ENCODE measurements at regions not wholly inside any gene's neighbourhood (a gene's known extent, or its start where the extent isn't known, plus 50 kb on each side); places are given as distances from the start of the nearest gene placed in this dataset.

DNA sequence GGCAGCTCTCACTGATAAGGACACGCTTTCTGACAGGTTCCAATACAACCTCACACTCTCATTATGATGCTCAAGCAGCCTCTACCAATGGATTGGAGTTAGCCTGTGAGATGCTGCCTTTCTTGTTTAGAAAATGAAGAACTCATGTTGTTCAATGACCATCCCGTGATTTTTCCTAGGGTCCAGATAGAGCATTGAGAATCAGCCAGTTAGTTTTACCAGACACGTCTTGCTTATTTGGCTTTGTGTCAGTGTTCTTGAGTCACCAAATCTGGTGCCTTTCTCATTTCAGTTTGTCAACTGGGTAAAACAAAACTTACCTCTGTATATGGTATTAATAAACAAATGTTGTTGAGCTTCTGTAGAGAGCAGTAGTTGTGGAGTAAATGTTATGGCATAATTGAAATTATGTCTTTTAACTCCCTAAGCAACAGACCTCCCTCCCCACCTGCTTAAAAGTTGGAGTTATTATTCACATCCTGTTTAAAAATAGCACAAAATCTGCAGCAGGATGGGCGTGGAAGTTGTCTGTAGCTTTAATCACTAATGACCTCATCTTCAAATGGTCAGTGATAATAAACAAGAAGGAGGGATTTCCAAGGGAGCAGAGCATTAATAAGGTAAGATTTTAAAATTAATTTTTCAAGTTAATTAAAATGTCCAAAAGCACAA, 167.3 kb downstream of the HRH4 start:
- no peak for DNase-seq

DNA sequence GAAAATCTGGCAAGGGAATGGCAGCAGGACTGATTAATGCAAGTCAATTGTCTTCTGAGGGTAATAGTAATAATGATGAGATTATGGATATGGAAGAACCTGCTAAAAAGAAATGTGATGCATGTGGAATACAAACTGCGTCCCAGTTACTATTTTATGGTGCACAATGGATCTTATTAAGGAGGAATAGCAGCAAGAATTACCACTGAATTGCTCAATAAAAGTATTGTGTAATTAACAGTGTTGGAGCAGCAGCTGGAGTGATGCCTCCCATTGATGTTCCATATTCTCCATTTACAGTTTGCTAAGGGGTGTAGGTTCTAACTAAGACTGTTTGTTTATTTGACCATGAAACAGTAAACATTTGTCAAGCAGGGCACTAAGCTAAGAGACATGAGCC, 167.9 kb downstream of the HRH4 start:
- DNase-seq: no peak

DNA sequence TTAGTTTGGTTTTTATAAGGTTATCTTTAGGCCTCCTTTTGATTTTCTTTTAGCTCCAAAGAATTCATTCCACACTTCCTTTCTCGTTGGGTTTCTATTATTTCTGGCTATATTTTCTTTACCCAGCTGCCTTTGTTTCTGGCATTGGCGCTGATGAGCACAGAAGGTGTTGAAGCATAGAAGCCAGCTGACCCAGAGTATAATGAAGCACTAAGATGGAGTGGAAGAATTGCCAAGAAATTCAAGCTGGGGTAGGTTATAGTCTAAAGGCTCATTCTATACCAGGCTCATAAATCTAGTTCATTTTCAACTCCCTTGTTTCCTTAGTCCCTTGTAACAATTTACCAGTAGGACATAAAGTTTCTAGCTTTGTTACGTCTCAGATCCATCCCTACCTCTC, 169.5 kb downstream of the HRH4 start:
- no peak for DNase-seq

DNA sequence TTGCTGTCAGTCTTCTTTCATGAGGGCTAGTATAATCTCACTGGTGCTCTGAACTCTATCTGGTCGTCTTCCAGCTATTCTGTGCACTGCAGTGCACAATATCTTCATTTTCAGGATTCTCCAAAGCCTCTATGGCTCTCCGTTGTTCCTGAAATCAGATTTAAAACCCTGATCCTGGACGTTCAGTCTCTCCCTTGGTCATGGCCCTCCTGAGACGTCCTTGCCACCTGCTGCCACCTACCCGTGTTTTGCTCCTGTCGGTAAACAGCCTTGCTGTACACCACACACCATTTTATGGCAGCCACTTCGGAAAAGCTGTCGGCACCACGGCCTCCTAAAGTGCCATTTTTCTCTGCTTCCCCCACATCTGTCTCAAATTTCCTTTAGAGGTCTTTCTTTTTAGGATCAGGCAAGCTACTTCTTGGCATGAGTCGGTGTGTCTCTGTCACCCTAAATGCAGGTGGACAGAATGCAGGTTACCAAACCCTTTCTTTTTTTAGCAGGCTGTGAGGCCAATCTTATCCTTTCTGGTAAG, 170.0 kb downstream of the HRH4 start:
- DNase-seq: no peak

DNA sequence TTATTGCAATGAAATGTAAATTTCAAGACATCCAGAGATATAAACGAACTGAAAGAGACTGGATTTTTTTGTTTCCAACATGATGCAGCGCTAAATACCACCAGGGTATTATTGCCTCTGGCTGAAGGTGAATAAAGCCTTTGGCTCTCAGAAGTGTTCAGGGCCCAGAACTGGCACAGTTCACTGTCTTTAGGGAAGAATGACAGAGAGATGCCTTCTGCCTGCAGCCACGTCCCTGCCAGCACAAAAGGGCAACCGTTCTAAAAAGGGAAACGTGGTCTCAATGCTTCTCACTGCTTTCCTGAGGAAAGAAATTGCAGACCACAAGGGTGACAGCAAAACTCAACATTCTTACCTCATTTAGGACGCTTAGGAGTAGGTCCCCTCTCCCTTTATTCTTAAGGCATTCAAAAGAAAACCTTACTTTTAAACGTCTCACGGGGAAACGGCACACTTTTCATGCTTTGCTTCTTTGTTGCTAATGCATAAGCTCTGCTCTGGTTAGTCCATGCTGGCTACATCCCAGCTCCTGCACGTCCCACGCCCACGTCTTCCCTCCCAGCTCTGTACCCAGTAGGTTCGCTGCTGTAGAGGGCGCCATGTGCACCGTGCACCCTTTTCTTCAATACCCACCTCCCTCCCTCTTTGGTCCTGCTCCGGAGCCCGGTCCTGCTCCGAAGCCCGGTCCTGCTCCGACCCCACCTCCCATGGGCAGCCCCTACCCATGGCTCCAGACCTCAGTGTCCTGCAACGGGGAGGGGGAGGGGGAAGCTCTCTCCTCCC, 171.0 kb downstream of the HRH4 start:
- DNase-seq: peak; percentile 25

DNA sequence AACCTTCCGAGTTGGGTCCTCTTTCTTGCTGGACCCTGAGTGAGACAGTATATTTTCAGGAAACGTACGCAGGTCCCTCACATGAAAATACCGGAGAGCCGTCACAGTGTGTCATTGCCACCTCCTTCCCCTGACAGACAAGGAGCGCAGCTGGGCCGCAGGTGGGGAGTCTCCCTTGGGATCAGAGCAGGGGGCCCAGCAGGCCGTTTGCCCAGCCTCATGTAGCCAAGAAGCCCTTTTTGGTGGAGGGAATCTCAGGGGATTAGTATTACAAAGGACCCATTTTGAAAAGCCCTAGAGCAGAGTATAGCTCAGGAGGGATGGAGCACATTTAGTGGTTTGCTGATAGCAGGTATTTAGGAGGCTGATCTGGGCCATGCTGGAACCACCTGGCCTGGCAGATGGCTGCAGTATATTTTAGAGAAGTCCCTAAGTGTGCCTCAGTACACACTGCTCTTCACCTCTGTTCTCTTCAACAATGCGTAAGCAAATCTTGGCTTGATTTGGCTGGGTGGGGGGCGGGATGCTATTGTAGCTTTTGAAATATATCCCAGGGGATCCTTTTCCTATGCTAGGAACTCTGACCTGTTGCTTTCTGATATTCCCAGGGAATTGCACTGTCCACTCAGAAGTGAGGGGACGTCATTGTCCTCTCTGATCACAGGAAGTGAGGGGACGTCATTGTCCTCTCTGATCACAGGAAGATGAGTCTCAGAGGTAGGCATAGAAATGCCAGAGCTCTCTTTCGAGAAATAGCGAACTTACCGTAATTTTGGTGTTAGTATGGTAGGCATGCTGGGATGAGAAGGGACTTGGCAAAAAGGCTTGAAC, 171.9 kb downstream of the HRH4 start:
- DNase-seq: no peak

DNA sequence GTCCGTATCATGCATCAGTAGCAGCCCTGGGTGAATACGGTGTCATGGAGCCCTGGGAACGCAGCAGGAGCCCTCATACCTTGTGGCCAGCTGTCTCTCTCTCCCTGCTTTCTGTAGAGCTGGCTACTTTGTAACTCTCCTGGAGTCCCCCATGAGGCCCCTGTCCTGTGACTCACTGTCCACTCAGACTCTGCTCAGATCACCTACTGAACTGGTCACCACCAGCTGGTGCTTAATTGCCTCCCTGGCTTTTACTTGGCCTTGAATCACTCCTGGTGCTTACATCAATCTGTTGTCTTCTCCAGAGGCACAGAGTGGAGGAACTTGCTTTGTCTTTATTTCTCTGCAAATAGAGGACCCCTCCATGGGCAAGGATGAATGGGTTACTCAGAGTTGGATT, 172.7 kb downstream of the HRH4 start:
- no peak for DNase-seq

DNA sequence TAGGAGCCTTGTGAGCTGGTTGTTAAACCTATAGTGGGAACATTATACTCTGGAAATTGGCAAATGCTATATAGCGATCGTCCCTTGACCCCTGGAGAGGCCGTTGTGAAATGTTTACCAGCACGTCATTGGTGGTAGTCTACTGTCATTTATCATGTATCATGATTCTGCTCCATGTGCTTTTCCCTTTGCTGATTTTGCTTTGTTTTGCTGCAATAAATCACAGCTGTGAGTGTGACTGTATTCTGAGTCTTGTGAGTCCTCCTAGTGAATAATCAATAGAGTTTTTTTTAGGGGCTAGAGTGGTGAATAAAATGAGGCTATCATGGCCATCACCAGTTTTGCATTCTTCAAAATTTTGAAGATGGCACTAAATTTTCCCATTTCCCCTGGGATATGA, 189.1 kb downstream of the HRH4 start:
- no peak for DNase-seq

DNA sequence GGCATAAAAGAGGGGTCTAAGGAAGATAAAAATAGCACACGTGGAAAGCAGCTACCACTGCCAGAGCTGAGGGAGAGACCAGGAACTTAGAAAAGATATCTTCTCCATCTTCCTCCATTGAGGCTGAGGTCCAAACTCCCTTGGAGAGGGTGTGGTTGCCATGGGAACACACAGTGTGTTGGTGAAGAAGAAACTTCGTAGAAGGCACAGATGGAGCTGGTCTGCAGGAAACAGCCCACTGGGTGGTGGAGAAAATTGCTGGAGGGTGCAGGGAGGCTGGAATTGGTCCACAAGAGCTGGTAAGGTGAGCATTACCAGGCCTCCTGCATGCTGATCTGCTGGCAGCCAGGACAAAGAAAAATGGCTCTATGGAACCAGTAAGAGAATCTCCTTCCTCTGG, 191.0 kb downstream of the HRH4 start:
- no peak for DNase-seq

DNA sequence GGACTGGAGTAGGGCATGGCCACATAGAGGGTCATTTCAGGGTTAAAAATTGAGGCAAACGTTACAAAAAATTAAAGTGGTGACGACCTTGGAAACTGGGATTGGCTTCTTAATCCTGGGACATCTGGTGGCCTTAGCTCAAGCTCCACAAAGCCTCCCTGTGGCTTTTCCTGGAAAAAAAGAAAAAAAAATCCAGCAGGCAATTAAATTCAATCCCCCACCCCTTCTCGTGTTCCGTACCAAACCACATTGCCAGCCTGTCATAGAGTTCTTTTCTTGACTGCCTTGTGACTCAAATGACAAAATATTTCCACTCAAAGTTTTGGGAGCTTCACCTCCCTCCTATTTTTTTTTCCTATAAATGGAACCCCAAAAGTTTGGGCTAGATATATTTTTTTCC, 195.6 kb downstream of the HRH4 start:
- no peak for DNase-seq

DNA sequence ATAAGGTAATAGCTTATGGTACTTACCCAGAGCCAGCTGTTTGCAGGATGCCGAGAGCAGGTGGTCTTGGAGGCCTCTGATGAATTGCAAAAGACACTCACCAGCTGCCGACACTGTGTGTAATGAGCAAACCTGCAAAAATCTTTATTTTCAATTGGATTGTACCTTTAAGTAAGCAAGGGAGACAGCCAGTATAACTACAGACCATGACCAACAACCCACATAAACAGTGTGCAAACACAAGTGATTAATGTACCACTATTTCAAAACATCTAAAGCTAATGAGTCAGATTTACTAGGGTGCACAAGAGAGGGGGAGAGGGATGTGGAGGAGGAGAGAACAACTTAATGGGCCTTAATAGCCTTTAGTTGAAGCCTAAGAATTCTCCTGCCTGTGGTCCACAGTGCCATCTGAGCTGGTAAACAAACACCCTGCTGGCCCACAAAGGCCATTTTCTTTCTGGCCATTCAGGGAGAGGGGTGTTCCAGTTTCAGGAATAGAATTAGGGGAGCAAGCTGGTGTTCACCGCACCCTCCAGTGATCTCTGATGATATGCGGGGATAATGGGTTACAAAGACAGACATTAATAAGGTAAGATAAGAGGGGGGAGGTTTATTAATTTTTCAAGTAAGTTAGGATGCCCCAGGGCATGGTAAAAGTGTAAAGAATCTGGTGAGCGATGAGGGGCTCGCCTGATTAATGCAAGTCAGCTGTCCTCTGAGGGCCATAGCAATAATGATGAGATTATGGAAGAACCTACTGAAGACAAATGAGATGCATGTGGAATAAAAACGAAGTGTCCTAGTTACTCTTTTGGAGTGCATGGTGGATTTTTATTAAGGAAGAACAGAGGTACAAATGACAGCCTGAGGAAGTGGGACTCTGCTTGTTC, 196.4 kb downstream of the HRH4 start:
- DNase-seq: no peak

DNA sequence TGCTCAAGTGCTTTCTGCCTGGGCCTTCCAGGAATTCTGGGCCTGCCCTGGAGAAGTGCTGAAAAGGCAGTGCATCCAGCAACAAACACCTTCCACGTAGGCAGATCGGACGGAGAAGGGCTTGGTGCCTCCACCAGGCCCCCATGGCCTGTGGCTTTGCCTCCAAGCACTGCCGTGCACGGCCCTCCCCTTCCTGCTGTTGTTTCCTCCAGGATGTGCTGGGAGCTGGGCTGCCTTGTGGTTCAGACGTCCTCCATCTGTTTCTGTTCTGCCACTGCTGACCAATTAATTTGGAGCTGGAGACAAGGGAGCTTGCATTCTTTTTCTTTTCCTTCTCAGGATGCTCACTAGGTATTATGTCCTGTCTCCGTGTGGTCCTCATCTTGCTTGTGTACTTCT, 197.0 kb downstream of the HRH4 start:
- no peak for DNase-seq

DNA sequence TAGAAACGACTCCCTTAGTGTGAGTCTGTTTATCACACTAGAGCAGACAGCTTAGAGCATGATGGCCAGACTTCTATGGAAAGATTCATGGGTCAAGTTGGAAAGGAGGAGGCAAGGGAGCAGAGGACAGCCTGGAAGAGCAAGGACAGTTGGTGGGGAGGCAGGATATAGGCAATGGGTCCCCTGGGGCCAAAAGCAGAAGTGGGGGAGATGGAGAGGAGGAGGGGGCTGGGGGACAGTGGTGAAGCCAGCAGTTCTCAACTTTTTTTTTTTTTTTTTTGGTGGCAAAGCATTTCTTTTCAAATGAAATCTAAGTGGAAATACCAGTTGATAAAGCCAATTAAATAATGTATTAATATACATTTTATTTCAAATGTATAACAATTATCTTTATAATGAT, 197.9 kb downstream of the HRH4 start:
- DNase-seq: no peak

DNA sequence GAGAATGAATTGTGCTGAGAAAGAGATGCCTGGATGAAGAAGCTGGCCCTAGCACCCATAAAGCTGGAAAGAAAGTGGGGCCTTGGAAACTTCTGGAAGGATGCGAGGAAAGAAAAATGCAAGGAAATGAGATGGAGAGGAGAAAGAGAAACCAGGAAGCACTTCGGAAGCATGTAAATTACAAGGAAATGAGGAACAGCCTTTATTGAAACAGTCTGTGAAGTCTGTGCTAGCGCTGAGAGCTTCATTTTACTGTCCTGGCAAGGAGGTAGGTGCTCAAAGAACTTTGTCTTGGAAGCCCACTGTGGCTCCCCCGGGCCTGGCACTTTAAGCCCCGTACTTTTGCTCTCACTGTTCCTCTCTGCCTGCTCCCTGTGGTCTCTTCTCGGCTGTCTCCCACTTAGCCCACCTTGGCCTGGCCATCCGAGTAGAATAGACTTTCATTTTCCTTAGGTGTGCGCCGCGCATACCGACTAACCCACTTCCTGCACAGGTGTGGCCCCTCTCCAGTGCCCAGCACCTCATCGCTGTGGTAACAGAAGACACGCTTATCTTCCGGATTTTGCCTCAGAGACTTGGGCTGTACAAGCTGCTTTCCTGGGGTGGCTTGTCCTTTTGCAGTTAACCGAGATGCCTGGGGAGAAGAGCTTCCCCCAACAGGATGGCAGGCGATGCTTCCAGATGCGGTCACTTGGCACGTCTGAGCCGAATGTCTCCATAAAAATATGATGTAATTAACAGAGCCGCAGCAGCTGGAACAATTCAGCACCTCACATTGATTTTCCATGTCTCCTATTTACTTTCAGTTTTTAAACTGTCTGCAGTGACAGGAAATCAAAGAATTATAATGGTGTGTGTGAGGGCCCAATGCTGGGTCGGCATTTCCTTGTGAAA, 199.6 kb downstream of the HRH4 start:
- no peak for DNase-seq

DNA sequence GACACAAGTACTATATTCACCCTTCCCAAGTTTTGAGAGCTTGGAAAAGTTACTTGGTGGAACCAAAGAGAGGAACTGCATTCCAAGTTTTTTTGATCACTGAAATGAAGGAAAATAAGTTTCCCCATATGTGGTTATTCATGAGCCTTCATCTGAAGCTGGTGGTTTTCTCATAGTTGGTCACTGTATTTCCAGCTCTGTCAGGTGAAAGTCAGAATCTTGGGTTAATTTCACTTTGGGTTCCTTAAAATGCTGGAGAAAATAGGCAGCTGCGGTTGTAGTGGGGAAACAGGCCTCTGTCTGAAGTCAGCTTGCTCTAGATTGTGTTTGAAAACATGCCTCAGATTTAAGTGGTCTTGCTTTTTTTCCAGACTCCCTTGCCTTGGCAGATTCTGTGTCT, 200.5 kb downstream of the HRH4 start:
- DNase-seq: no peak

DNA sequence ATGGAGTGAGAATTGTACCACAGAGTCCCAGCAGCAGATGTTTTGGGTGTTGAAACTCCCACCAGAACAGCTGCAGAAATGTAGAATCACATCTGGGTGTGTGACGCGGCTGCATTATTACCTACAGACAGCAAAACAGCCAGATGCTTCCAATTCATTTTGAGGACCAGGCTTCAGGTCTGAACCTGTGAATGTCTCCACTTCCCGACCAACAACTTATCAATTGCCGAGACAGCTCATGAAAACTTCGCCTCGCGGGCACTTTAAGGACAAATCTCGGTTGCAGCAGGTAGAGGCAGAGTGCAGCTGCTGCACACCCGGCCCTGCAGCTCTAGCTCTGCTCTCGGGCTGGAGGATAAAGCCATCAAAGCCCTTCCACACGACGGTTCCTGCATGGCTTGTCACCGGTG, 202.0 kb downstream of the HRH4 start:
- no peak for DNase-seq

DNA sequence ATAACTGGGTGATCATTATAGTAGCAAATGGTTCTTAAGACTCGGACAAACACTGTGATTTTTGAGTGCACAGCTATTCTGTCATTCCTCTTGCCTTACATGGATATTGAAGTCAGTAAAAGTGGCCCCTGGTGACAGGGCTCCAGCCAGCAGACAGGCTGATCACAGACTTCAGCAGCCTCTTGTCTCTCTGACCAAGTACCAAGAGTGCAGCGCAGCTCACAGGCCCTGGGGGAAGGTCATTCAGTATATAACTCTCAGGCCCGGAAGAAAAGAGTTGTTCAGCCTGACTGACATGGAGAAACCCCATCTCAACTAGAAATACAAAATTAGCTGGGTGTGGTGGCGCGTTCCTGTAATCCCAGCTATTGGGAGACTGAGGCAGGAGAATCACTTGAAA, 202.6 kb downstream of the HRH4 start:
- DNase-seq: no peak

DNA sequence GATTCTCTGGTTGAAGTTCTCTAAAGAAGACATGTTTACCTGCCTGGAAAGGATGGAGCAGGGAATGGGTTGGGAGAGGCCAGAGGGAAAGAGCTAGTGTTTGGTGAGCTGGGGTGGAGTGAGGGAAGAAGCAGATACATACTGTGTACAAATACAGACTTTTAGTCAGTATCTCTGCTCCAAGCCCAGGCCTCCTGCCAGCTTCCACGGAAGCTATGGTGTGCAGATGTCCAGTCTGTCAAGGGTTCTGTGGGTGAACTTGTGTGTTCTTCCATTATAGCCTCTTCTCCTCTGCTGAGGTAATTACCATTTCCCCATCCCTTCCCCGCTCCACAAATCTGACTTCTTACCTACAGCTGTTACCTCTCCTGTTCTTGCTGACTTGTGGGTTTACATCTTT, 208.6 kb downstream of the HRH4 start:
- no peak for DNase-seq

DNA sequence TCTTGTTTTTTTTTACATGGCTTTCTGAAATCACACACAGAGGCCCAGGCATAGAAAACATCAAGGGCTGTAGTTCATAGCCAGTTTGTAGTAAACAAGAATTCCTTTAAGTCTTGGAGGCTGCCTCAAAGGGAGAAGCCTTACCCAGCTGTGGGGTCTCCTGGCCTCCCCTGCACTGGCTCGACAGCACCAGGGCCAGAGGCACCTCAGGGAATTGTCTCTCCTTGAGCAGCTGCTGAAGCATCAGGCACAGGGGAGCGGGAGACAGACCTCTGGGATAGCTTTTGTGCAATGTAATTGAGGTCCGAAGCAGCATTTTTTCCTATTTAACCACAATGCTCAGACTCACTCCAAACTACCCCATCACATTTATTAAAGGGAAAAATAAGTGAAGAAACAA, 209.1 kb downstream of the HRH4 start:
- DNase-seq: no peak

DNA sequence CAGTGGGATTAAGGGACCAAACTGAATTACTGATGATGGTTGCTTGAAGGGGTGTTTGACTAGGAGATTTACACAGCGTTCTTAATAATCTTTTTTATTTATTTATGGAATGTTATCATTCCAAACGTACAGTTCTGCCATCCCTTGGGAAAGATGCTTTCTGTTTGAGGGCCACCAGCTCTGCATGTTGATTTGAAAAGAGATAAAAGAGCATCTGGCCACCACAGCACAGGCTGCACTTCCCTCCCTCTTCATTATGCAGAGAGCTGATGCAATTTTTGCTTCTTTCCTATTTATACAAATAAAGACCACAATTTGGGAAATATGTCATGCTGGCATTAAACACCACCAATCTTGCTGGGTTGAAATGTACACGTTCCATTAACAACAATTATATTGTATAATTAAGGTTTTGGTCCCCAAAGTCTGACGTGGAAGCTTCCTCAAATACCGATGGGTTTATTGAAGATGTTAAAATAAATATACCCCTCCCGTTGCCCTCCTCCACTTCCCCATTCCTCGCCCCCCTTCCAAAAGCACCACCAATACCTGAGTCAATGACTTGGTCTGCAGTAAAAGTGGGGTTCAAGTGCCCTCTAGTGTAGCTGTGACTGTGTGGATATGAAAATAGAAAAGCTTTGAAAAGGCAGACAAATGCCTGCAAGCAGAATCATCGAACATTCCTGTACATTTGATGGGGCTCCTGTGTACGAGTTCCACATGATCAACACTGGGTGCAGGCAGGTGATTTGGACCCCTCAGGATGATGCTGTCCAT, 211.9 kb downstream of the HRH4 start:
- DNase-seq: no peak
